ENCODE measurements at regions not wholly inside any gene's neighbourhood (a gene's known extent, or its start where the extent isn't known, plus 50 kb on each side); places are given as distances from the start of the nearest gene placed in this dataset.

DNA sequence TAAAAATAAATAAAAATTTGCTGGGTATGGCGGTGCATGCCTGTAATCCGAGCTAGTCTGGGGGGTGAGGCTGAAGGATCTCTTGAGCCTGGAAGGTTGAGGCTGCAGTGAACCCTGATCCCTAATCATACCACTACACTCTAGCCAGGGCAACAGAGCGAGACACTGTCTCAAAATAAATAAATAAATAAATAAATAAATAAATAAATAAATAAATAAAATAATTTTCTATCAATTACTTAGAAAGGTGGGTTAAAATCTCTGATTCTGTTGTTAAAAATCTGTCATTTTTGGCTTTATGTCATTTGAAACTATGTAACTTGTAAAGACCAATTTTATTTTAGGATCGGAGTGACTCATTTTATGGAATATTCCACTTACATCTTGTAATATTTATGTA lies 958.6 kb downstream of the NXPH1 start:
- TF ChIP-seq, protein P1, sequence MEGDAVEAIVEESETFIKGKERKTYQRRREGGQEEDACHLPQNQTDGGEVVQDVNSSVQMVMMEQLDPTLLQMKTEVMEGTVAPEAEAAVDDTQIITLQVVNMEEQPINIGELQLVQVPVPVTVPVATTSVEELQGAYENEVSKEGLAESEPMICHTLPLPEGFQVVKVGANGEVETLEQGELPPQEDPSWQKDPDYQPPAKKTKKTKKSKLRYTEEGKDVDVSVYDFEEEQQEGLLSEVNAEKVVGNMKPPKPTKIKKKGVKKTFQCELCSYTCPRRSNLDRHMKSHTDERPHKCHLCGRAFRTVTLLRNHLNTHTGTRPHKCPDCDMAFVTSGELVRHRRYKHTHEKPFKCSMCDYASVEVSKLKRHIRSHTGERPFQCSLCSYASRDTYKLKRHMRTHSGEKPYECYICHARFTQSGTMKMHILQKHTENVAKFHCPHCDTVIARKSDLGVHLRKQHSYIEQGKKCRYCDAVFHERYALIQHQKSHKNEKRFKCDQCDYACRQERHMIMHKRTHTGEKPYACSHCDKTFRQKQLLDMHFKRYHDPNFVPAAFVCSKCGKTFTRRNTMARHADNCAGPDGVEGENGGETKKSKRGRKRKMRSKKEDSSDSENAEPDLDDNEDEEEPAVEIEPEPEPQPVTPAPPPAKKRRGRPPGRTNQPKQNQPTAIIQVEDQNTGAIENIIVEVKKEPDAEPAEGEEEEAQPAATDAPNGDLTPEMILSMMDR (IDR thresholded peaks at IDR 0.05) = no peak
- TF ChIP-seq ZFX (IDR thresholded peaks at IDR 0.05; ENCODE audit: borderline replicate concordance) = no peak
